ENCODE measurements at regions not wholly inside any gene's neighbourhood (a gene's known extent, or its start where the extent isn't known, plus 50 kb on each side); places are given as distances from the start of the nearest gene placed in this dataset.
"Not testable (repeated sequence)": the region's sequence is repeated elsewhere in the genome, so short reads cannot be mapped to it uniquely, and the experiment has no call there.

DNA sequence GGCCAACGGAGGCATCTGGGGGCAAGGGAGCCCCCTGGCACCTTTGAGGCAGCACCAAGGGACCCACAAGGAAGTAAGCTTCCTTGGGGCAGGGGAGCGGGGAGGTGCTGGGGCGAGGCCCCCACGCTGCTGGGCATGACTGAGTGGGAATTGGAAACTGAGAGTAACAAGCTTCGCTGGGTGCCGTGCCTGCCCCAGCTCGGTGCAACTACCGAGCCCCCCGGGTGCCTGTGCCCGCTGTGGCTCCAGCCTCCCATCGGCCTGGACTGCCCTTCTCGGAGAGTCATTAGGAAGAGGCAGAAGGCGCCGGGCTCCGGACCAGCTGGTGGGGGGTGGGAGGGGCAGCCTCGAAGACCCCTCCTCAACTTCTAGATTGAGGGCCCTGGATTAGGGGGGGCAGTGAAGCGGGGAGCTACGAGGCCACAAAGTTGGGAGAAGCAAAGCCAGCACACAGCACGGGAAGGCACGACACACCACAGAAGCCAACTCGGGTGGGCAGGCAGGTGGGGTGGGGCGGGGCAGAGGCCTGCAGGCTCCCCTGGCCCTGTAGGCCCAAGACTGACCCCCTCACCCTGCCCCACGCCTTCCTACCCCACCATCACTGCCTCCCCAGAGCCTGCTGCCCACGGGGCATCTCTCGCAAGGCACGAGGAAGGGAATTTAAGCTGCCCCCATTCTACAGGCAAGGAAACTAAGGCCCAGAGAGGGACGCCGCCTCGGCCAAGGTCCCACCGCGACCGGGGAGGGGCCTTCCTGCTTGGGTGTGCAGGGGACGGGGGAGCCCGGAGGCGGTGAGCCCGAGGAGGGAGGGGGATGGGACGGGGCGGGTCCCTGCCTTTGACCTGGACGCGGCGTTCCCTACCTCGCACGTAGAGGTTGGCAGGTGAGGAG is 83.2 kb downstream of the PTPRS start:
- DNase-seq = no peak

DNA sequence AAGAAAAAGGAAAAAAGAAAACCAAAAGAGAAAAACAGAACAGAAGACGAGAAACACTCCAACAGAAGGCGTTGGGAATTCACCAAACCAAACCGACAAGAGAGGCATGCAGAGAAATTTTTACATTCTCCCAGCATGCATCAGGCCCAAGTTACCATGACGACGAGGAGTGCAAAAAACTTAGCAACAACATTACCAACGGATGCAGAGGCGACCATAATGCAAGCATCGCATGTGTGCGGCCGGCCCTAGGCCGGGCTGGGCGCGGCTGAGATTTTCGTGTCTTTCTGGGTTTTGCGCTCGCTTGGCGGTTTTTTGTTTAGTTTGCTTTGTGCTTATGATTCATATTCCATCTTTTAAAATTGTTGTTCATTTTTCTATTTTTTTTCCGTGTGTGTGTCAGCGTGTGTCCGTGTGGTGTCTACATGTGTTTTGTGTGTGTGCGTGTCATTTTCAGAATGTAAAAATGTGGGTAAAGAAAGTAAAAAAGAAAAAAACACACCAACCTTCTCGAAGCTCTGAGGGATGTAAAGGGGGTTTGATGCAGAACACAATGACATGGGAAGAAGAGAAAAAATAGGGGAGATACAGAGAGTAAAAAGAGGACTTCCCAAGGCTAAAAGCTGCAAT is 84.9 kb downstream of the PTPRS start:
- DNase-seq = no peak

- no peak for DNase-seq
These were observed 85.7 kb downstream of the PTPRS start for GRCh38 chr19:5254944-5255343.

DNA sequence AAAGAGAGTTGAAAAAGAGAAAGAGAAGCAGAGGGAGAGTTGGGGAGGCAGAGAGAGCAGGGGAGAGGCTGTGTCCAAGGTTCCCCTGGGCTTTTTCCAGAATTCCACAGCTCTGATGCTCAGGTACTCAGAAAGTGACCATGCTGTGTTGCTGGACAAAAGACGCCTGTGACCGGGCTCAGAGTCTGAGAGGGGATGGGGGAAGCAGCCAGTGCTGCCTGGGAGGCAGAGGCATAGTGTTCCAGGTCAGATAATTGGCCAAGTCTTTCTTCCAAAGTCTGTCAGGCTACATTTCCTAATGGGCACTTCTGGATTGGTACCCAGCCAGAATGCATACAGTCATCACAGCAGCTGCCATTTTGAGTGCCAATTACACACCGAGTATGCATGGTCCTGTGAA is 86.1 kb downstream of the PTPRS start:
- DNase-seq = no peak

DNA sequence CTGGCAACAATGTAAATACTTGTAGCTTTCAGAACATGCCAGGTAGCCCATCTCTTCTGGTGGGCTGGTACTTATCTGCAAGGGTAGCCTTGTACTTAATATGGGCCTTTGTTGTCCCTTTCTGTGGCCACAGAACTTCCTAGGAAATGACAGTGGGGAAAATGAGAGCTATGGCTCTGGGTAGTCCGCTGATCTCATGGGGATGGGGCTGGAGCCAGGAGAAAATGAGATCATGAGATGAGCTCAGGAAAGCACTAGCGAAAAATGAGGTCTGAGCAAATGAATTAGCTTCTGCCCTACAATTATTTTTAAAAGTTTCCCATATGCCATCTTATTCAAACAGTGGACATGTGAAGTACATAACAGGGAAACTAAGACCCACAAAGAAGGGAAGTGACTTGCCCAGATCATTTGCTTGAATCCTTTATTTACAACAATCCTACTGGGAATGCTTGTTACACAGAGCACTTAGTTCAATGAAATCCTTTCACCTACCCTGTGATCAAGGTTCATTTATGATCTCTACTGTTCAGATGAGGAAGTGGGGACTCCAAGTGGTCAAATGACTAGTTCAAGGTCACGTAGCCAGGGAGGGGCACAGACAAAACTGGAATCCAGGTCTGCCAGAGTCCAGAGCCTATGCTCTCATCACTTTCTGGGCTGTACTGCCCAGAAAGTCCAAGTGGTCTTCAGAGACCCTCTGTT is 87.1 kb downstream of the PTPRS start:
- no peak for DNase-seq

DNA sequence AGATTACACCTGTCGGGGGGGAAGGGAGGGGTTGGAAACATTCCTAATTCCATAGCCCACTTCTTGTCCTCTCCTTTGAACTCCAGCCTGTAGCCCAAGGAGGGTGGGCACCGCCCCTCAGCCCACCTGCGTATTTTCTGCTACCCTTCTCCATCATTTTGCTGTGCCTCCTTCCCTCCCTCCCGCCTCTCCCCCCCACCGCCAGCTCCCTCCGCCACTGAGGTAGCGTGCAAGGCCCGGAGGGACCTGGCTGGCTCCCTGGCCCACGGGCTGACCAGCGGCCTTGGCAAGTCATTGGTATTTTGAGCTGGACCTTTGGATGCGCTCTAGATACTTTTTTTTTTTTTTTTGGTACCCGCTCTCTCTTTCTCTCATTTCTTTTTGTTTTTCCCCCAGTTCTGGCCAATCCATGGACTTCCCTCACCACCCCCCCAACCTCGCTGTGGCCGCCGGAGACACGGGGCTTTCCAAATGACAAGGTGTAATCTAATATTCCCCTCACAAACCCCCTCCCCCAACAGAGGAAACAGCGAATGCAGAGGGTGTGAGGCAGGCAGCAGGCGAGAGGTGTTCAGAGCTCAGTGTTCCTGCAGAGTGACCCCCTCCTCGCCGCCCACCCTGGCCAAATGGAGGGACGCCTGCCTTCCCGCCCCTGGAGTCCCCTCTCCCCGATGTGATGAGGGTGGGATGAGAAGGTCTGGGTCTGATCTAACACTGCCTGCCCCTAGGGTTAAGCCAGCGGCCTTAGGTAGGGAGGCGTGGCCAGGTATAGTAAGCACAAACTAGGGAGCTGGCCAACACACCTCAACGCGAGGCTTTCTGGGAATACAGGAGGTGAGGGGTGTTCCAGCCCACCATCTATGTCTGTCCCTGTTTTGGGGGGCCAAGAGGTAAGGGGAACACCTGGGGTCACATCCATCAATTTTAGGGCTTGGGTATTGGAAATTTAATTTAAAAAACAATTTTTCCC is 89.2 kb downstream of the PTPRS start:
- DNase-seq = no peak

DNA sequence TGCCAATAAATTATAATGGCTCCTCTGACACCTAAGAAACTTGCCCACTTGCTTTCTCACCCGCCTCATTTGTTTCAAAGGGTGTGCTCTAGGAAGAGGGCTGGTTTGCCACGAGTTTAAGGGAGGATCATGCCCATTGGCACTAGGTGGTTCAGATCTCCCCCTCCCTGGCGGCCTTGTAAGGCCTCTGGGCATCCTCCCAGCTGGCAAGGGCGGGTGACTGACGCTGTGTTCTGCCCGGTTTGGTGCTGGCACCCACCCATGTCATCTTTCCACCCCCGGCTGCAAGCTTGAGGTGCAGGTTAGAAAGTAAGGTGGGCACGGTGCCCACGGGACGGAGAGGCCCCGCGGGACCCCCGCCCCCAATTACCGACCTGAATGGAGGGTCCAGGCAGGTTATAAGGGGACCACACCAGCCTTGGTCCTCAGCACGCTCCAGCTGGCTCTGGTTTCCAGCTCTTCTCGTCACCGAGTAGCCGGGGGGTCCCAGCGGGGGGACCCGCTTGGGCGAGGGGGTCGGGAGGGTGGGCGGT is 90.4 kb downstream of the PTPRS start:
- no peak for DNase-seq

DNA sequence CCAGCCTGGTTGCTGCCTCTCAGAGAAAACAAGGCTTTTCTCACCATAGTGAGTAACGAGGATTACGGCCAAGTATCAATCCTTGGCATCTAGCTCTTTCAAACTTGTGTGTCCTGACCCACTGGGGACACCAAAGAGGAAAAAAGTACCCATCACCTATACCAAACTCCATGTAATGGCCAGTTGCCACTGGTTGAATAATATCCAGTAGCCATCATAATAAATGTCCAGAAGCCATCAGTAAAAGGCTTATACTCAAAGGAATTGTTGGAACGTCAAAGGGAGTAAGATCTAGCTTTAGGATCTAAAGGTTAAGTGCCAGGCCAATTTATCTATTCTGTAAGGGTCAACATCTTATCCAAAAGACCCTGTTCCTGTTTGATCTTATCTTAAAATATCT is 91.1 kb downstream of the PTPRS start:
- no peak for DNase-seq

- no peak for DNase-seq
These were observed 92.5 kb downstream of the PTPRS start for GRCh38 chr19:5247957-5248705.

DNA sequence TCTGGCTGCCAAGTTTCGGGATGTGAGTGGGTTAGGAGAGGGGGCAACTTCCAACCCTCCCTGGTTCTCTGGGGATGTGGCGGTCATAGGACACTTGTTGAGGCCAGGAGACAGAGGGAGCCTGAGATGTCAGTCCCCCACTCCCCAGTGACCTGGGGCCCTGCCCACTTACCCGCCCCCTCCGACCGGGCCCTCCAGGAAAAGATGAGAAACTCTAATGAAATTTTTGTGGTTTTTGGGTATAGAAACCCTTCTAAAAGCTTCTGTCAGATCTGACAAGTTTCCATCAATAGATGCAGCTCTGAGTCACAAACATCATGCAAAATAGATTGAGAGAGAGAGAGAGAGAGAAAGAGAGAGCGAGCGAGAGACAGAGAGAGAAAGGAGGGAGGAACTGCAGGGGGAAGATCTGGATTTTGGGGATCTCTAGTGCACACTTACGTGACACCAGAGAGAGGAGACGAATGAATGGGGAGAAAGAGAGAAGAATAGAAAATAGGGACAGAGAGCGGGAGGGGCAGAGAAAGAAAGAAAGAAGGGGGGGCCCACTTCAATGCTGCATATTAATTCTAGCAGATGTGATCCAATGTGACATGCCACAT is 94.0 kb downstream of the PTPRS start:
- no peak for DNase-seq

DNA sequence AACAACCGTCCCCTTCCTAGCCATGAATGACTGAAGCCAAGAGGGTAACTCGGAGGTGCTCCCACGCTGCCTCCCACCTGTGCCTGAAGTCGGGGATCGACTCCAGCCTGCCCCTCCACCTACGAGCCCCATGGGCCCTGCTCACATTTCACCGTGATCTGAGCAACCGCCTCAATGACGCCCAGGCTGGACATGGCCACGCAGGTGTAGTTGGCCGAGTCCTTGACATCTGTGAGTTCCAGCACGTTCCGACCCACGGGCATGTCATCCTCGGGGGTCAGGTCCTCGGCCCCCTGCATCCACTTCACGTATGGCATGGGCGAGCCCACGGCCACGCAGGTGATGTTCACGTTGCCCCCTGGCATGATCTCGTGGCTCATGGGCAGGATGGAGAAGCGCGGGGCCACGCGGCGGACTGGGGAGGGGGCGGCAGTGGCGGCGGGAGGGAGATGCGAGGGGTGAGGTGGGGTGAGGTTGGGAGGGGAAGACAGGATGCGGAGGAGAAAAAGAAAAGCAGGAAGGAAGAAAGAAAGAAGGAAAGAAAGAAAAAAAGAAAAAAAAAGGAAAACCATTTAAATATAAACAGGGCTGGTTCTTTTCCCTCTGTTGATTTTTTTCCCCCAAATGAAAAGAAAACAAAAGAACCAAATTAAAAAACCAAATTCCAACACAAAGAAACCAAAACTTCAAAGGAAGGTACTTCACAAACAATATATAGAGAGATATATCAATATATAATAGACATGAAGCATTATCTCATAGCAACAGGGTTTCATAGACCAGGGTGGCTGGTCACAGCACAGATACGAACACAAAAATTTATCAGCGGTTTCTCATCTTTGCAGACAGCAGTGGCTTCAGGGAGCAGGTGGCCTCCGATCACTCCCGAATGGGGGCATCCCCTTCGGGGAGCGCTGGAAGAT is 94.7 kb downstream of the PTPRS start:
- DNase-seq = no peak

DNA sequence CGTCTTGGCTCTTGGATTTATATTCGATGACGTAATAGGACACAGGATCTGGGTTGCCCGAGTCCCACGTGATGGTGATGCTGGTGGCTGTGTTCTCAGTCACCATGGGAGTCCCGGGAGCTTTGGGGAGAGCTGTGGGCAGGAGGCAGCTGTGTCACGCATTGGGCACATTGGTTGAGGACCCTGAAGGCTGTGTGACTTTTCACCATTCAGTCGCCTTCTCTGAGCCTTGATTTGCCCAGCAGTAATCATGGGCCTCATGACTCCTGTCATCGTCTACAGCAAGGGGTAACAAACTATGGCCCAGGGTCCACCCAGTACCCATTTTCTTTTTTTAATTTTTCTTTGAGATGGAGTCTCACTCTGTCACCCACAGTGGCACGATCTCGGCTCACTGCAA is 96.3 kb downstream of the PTPRS start:
- no peak for DNase-seq

DNA sequence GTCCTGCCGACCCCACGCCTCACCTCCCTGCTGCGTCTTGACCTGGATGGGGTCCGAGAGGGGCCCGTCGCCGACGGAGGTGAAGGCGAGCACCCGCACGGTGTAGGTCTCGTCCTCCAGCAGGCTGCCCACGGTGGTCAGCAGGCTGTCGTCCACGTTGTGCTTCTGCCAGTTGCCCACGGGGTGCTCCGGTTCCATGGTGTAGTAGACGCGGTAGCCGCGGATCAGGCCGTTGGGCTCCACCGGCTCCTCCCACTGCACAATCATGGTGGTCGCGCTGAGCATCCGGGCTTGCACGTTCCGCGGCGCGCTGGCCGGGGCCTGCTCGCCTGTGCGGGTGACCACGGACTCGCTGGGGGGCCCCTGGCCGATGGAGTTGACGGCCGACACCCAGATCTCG is 96.7 kb downstream of the PTPRS start:
- DNase-seq = no peak

- DNase-seq = not testable (repeated sequence)
These were observed 98.7 kb downstream of the PTPRS start for GRCh38 chr19:5241896-5242295.

- no peak for DNase-seq
These were observed 100.6 kb downstream of the PTPRS start for GRCh38 chr19:5240011-5240410.

- no peak for DNase-seq
These were observed 101.9 kb downstream of the PTPRS start for GRCh38 chr19:5238700-5239099.

DNA sequence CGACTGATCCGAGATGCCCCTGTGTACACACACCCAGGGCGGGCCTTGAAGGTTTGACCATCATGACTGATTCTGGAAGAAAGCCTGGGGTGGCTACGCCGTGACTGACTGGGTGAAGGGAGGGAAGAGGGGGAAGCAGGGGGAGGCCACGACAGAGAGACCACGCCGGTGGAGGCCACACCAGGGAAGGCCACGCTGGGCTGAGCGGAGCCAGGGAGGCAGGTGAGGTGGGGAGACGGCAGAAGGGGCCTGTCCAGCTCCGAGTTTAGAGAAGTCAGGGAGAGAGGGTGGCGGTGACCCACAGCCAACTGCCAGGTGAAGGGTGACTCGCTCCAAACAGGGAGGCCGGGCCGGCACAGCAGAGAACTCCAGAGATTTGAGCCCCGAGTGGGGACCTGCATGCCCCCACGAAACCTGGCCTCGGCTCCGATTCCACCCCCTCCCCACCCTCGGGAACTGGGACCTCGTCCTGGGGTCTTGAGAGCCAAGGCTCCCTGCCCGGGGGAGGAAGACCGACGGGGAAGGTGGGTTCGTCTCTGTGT is 102.6 kb downstream of the PTPRS start:
- DNase-seq = no peak

DNA sequence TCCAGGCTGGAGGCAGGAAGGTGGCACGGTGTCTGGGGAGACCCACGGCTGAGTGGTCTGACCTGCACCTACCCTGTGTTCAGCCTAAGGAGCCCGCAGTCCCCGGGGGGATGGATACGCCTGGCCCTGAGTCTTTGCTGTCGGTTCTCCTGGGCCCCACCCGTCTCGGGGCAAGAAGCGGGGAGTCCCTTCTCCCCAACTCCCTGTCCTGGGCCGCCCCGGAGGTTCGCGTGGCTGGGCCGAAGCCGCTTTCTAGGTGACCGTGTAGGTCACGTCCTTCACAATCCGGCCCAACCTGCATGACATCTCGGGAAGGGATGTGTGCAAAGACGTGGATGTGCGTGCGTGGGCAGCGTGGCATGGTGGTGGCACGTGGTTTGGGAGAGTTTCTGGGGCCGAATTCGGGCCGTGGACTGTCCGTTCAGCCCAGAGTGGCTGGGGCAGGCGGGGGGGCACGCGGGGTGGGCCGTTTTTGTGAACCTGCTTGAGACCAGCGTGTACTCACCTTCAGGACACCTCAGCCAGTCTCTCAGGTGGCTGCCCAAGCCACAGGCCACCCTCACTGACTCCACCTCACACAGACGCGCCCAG is 103.3 kb downstream of the PTPRS start:
- no peak for DNase-seq

- DNase-seq = no peak
These were observed 105.0 kb downstream of the PTPRS start for GRCh38 chr19:5235458-5236219.
